ENCODE measurements at regions not wholly inside any gene's neighbourhood (a gene's known extent, or its start where the extent isn't known, plus 50 kb on each side); places are given as distances from the start of the nearest gene placed in this dataset.
"Not testable (repeated sequence)": the region's sequence is repeated elsewhere in the genome, so short reads cannot be mapped to it uniquely, and the experiment has no call there.

DNA sequence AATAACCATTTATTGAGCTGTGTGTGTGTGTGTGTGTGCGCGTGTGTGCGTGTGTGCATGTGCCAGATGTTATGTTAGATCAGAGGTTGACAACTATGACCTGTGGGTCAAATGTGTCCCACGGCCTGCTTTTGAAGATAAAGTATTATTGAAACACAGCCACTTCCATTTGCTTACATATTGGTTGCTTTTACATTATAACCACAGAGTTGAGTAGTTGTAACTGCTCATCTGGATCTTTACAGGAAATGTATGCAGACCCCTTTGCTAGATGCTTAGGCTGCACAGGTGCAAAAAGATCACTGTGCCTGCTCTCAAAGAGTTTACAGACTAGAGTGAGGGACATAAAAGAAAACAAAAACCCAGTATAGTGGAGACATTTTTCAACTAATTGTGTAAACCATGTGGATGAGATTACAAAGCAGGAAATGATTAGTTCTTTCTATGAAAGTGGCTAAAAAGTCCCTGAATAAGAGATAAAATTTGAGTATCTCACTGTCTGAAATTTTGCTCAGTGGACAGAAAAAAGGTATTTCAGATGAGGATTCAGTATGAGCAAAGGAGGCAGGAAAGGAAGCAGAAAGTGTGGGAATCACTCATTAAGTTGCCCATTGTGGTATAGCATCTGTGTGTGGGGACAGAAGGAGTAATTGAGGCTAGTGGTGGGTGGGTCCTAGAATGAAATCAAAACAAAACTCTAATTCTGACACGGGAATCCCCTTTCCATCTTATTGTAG lies 188.4 kb downstream of the PAH start:
- no peak for DNase-seq

DNA sequence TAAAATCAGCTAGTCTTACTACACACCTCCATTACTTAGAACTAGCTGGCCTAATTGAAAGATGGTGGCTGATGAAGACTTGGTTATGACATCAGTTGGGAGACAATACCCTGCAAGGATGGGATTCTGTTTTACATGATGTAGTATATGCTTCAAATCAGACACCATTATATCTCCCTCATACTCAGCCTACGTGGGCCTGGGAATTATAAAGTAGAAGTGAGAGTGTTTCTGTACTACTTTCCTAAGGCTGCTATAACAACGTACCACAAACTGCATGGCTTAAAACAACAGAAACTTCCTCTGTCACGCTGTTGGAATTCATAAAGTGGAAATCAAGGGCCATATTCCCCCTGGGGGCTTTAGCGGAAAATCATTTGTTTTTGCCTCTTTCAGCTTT lies 190.4 kb downstream of the PAH start:
- no peak for DNase-seq

DNA sequence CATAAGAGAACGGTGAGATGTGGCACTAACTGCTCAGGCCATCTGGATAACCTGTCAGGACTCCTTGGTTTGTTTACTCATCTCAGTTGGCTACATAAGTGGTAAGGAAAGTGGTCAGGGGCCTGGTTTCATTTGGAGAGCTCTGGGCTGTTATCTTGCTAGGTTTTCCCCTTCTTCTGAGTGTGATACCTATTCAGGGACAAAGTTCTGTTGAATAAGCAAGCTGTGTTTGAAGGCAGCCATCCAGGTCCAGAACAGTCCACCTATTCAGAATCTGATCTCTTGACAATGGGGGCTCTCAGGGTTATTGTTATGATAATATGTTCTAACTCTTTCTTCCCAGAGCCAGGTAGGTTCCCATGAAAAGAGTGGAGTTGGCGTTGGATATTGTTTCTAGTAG lies 194.9 kb downstream of the PAH start:
- no peak for DNase-seq

DNA sequence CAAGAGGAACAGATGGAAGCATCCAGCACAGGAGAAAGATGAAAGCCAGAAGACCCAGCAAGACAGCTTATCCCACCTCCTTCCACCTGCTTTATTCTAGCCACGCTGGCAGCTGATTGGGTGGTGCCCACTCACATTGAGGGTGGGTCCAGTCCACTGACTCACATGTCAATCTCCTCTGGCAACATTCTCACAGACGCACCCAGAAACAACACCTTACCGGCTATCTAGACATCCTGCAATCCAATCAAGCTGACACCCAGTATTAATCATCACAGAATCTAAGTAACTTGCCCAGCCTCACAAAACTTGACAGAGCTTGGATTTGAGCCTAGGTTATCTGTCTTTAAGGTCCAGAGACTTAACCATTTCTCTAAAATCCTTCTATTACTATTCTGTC lies 208.9 kb downstream of the PAH start:
- no peak for DNase-seq

DNA sequence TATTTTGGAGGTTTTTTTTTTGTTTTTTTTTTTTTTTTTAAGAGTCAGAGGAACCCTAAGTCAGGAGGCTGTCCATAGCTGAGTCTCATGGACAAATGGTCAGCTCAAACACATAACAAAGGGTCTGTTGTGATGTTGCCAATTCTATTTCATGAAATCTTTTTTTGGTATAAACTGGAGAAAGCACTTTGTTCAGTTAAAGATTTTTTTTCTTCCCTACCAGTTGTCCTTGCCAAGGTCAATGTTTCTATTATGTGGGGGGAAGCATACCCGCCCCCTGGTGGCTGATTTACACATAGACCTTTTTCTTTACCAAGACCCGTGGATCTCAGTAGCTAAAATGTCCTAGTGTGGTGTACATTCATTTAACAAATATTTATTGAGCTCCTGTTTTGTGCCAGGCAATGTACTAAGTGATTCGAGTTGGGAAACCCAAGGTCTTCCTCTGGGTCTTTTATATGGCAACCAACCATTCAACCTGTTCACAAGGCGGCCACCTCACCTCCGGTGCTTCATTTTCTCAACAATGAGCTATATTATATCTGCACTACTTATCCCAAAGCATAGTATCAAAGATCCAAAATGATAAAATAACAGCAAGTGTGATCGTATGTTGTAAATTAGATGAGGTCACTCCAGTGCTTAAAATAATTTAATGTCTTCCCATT lies 214.5 kb downstream of the PAH start:
- DNase-seq, result peak in 11 of 56 donors; percentile 0 to 13 (median 3)

DNA sequence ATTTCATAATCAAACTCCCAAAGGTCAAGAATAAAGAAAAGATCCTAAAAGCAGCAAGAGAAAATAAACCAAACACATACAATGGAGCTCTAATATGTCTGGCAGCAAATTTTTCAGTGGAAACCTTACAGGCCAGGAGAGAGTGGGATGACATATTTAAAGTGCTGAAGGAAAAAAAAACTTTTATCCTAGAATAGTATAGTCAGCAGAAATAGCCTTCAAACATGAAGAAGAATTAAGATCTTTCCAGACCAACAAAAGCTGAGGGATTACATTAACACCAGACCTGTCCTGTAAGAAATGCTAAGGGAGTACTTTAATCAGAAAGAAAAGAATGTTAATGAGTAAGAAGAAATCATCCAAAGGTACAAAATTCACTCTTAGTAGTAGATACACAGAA lies 215.7 kb upstream of the IGF1 start:
- DNase-seq, result no peak

DNA sequence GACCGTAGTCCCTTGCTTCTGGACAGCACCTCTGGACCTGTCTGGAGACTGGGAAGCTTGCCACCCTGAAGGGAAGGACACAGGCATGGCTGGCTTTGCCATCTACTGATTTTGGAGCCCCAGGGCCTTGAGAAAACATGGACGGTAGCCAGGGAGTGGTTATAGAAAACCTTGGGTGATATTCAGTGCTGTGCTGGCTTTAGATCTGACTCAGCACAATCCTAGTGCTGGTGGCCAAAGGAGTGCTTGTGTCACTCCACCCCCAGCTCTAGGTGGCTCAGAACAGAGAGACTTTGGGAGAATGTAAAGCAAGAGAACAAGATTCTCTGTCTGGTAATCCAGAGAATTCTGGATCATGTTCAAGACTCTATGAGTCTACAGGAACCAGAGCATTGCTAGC lies 214.5 kb upstream of the IGF1 start:
- no peak for DNase-seq

DNA sequence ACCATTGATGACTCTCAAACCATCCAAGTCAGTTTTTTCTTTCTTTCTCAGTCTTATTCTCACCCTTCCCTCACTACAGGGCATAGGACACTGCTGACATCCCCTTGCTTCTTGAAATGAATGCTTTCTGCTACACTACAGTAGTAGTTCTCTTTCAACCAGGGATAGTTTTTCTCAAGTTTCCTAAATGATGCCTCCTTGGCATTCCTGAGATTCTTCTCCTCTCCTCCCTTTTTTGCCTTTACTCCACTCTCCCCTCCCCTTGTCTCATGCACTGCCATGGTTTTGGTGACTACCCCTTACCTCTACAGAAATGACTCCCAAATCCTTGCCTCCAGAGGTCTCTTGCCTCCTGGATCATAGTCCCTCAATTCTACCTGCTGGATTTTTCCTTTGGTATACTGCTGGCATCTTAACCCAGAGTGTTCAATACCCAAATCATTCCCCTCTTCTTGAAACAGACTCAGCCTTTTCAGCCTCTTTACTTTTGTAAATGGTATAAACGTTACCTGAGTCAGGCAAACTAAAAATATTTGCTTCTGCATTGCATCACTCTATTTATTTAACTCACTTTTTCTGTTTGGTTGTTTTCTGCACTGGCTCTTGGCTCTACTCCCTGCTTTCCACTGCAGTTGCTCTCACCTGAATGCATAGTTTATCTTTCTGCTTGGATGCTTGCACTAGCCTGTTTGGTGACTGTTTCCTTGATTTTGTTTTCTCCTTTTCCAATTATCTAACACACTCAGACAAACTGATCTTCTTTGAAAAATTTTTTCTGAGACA lies 211.6 kb upstream of the IGF1 start:
- no peak for DNase-seq

DNA sequence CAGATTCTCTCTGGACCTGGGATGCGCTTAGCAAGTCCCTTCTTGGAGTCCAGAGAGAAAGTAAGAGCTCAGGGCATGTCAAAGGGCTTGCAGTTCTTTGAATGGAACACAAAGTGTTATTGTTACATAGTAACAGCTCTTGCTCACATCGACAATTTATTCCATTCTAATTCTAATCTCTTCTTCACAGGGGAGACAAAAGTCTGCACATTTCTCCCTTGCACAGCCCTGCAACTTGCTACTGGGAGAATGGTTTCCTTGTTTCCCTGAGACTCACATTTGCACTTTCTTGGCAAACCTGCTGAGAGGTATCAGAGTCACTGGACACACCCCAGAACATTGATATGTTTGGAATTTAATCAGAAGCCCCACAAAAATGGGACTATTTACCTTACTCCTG lies 209.9 kb upstream of the IGF1 start:
- peak in 2 of 56 donors; percentile 0 to 4 for DNase-seq

DNA sequence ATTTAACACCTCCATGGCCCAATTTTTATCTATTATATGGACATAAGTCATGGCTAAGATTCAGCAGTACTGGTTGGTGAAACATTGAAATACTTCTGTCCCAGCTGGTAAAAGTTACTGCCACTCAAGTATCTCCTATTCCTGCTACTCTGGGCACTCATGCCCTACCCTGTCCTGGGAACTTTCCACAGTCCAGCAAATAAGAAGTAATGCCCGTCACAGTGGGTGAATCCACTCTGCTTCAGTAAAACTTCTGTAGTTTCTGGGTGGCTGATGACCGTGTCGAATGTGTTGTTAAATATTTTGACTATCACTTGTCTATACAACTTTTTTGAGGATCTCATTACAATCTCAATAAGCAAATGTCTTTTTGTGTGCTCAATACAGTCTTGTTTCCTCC lies 209.3 kb upstream of the IGF1 start:
- DNase-seq, result no peak

DNA sequence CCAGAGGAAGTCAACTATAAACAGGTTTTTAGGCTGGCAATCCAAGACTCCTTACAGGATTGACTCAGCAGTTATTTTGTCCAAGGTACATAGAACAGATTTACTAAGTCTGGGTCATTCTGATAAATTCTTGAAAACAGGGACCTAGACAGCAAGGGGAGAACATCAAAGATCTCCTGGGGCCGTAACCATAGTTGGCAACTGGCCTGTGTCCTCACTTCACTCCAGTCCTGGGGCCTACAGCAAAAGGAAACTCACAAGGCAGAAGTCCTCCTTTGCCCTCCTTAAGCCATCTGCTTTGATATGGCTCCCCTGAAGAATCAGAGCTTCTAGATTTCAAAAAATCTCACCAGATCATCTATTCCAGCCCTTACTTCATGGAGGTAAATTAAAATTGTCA lies 207.2 kb upstream of the IGF1 start:
- DNase-seq, result no peak

DNA sequence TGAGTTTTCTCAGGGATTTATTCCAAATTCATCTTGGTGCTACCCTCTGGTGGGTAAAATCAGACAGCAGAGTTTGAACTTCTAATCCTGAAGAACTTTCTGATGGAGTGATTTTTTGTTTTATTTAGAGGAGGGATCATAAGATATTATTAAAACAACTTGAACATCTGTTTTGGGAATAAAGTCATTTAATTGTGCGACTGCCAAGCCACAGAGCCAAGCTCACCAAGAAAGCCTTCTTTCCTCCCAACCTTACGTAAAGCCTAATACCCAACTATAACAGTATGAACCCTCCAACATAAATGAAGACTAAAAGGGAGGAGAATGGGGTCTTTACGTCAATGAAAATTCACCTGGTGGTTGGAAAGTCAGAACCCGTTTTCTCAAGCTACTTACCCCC lies 205.5 kb upstream of the IGF1 start:
- no peak for DNase-seq

DNA sequence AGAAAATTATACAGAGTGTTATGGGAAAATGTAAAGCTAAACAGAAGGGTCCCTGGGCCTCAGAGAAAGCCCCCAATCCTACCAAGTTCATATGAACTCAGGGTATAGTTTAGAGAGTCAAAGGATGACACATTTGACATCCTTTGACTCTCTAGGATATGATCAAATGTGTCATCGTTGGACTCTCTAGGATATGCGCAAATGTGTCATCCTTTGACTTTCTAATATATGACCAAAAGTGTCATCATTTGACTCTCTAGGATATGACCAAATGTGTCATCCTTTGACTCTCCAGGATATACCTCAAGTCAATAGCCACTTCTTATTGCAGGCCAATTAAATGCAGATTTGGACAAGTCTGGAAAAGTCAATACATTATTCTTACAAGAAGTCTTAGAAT lies 204.8 kb upstream of the IGF1 start:
- no peak for DNase-seq

DNA sequence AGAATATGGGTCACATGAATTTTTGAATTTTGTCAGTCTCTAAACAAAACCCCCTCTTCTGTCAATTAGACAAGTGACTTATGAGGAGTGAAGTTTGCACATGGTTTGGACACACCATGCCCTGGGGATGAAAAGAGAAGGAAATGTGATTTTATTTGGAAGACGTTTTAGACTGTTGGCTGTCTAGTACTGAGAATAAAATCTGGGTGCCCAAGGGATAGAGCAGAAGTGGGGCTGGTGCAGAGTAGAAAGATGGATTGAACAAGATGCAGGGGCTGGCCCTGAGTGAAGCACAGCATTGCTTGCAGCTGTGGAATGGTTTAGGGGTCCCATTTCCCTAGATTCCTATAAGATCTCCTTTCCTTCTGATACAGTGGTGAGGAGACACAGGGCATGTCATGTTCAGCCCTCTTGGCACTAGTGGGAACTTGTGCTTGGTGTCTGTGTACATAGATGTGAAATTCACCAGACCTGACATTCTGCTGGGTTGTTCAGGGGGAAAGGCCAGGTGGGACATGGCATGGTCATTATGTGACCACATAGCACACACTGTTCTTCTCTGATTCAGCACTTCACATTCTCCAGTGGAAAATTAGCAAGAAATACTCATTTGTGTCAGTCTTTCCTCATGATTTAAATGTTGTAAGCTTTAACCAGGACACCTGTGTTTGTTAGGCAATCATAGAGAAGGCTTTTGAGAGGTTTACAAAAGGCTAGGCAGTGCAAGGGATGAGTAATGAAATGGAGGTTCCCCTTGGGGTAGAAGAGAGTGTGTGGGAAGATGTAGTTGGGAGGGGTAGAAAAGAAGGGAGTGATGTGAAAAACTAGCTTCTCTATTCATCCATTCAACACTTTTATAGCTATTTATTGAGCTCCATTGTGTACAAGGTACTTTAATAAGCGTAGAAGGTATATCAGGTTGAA lies 202.3 kb upstream of the IGF1 start:
- DNase-seq, result no peak

DNA sequence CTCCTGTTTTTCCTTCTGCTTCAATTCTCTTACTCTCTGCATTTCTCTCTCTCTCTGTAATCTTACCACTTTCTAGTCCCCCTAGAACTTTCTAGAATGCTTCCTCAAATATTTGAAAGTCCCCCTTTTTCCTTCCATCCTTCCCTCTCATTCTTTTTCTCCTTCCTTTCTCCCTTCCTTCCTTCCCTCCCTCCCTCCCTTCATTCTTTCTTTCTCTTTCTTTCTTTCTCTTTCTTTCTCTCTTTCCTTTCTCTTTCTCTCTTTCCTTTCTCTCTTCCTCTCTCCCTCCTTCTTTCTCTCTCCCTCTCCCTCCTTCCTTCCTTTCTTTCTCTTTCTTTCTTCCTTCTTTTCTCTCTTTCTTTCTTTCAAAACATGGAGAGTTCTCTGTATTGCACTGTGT lies 201.4 kb upstream of the IGF1 start:
- DNase-seq, result no peak

DNA sequence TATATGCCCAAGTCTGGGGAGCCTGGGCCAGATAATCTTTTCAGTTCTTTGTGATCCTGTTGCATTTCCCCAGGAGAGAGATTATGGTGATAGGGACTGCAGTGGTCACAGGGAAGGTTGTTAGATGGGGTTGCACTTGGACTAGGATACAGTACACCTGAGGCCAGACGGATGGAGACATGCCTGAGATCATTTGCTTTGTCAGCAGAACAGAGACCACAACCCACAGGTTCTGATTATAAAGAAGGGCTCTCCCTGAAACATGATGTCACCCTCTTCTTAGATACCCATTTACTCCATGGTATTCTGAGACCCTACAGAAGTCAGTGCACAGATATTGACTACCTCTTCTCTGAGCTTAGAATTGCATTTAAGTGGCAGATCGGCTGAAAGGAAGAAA lies 200.9 kb upstream of the IGF1 start:
- DNase-seq, result no peak

DNA sequence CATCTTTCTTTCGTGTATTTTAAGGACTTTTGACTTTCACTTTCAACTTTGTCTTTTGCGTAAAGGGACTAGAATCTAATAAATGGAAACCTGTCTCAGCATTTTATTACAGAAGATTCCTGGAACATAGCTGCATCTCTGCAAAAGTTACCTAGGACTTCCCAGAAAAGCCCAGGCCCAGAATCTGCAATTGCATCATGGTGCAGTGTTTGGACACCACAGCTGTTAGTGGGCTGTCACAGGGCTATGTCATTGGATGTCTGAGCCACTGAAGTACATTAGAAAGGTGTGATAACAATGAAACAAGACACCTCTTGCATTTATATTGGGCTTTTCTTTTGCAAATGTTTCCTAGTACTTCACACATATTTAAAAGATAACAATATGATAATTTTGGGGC lies 199.9 kb upstream of the IGF1 start:
- DNase-seq, result no peak

DNA sequence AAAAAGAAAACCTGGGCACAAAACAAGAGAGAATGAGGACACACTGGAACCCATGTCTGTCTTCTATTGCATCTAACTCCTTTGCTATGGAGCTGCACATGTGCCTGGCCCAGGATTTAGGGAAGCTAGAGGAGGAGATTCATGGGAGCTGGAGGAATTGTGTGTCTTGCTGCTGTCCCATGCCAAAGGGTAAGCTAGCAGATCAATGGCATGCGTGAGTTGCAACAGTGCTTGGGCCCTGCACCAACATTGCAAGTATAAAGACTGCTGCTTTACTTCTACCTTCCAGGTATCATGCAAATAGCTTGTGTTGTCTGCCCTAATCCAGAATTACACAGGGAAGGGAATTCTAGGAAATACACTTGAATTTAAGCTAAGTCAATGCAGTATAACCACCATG lies 196.4 kb upstream of the IGF1 start:
- no peak for DNase-seq

DNA sequence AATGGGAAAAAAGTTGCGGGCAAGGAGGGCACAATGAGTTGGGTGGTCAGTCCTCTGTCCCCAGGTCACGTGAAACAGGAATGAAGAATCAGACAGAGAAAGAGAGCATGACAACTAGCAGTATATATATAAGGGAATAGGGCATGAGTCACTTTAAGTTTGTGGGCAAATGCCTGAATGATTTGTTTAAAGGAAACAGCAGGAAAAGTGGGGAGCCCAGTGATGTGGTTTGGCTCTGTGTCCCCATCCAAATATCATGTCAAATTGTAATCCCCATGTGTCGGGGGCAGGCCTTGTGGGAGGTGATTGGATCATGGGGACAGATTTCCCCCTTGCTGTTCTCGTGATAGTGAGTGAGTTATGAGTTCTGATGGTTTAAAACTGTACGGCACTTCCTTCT lies 195.3 kb upstream of the IGF1 start:
- no peak for DNase-seq

DNA sequence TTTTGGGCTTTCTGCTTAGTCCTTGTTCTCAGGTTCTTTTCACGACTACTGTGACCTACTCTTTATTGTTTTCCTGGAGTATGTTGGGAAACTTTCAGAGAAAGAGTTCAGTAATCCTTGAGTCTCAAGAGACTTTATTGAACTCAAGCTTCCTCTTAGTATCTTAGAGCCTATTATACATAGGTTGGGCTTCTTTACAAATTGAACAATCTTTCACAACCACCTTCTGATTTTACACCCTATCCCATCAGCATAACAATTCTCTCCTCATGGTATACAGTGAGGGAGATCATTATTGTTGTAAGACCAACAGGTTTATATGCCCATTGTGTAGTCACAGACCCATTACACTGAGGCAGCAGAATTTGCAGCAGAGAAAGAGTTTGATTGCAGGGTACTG lies 193.2 kb upstream of the IGF1 start:
- DNase-seq, result no peak

DNA sequence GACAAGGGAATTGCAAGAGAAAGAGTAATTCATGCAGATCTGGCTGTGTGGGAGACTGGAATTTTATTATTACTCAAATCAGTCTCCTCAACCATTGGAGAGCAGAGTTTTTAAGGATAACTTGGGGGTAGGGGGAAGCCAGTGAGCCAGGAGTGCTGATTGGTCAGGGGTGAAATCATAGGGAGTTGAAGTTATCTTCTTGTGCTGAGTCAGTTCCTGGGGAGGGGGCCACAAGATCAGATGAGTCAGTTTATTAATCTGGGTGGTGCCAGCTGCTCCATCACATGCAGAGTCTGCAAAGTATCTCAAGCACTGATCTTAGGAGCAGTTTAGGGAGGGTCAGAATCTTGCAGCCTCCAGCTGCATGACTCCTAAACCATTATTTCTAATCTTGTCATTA lies 191.8 kb upstream of the IGF1 start:
- not testable (repeated sequence) for DNase-seq

DNA sequence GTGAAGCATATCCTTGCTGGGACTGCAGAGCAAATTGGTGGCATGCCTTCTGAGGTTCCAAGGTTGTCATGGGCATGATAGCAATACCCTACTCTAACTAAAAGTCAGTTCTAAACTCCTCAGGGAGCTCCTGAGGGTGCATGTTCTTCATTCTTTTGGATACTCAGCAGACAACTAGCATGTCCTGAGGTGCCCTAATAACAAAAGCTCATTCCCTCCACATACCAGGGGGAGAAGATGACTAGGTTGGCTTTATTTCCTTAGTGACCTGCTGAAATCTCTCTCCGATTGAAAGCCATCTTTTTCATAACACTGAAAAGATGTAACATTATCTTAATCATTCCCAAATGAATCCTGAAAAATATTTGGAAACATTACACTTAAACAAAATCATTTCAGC lies 188.7 kb upstream of the IGF1 start:
- DNase-seq, result no peak
